ENCODE measurements at regions not wholly inside any gene's neighbourhood (a gene's known extent, or its start where the extent isn't known, plus 50 kb on each side); places are given as distances from the start of the nearest gene placed in this dataset.

- H3K18ac ChIP-seq (ENCODE audit: insufficient read length, low read depth, low read length), result no peak overlapping the region
- H3K56ac ChIP-seq (ENCODE audit: insufficient read length, low read depth, low read length), result no peak overlapping the region
- no peaks in the 10 kb centered on the region for H3K4me1 Mint-ChIP-seq
- H2BK15ac ChIP-seq (ENCODE audit: low read depth, low read length), result no peak overlapping the region
- H2BK120ac ChIP-seq (ENCODE audit: low read depth, low read length, poor library complexity, severe bottlenecking), result no peak overlapping the region
- H4K8ac ChIP-seq (replicated peaks; ENCODE audit: insufficient read length, low read depth, low read length), result no peak overlapping the region
- H4K20me1 ChIP-seq (ENCODE audit: control insufficient read depth, insufficient read depth, insufficient read length), result no peaks in the 10 kb centered on the region
- H3K9ac ChIP-seq (ENCODE audit: extremely low read depth, insufficient read length, low read length), result no peak overlapping the region
- H3K4me3 Mint-ChIP-seq, result no peak overlapping the region
- no peaks in the 10 kb centered on the region for H3K9me3 ChIP-seq (ENCODE audit: control insufficient read depth, low read depth, low read length)
- no peak overlapping the region for H3K14ac ChIP-seq (ENCODE audit: insufficient read depth, low read length)
- H3K23me2 ChIP-seq (ENCODE audit: insufficient read length, low read depth, low read length, poor library complexity, severe bottlenecking), result no peaks in the 10 kb centered on the region
- peaks cover 6% of the 10 kb centered on the region in 2 experiments; a peak in 4 of 5 replicates for H3K9me3 Mint-ChIP-seq
- H2AK5ac ChIP-seq (ENCODE audit: insufficient read length, low read length), result no peak overlapping the region
- H3K36me3 Mint-ChIP-seq (ENCODE audit: insufficient read depth in 1 of 3, low read depth in 3 of 3), result peaks cover 4 to 7% (median 6%) of the 10 kb centered on the region in 3 experiments; a peak in 5 of 7 replicates
- no peak overlapping the region for H3K27ac Mint-ChIP-seq
- no peaks in the 10 kb centered on the region for H3K79me2 ChIP-seq (ENCODE audit: insufficient read depth, low read length)
- H3K27me3 ChIP-seq (ENCODE audit: insufficient read depth, low read length), result no peaks in the 10 kb centered on the region
- DNase-seq, result no peak
- TF ChIP-seq CTCF (conservative IDR thresholded peaks at IDR 0.05), result no peak
- H2AFZ ChIP-seq (ENCODE audit: low read length), result no peak overlapping the region
- H3K4me2 ChIP-seq (ENCODE audit: insufficient read depth, insufficient read length, low read length), result no peak overlapping the region
- H3K23ac ChIP-seq (ENCODE audit: insufficient read length, low read depth, low read length), result no peak overlapping the region
- no peak overlapping the region for H3K27ac ChIP-seq (ENCODE audit: insufficient read length, low read depth, low read length)
- no peak overlapping the region for H3T11ph ChIP-seq (ENCODE audit: low read length)
- H2BK5ac ChIP-seq (ENCODE audit: insufficient read length, low read length), result no peak overlapping the region
- H4K91ac ChIP-seq (ENCODE audit: insufficient read length, low read depth, low read length), result no peak overlapping the region
- no peak overlapping the region for H3K4ac ChIP-seq (ENCODE audit: low read depth, low read length)
- H4K5ac ChIP-seq (ENCODE audit: insufficient read length, low read depth, low read length), result no peak overlapping the region
- WGBS (ENCODE audit: extremely low coverage, insufficient read length, low lambda C conversion rate), result no CpG with 5 or more reads among the region's 3 CpGs
- no peak overlapping the region for H2BK20ac ChIP-seq (ENCODE audit: low read depth, low read length, poor library complexity, severe bottlenecking)
- H3K27me3 Mint-ChIP-seq (ENCODE audit: low read depth), result no peaks in the 10 kb centered on the region
- H2BK12ac ChIP-seq (ENCODE audit: insufficient read length, low read depth, low read length), result no peak overlapping the region
- H3K4me1 ChIP-seq (ENCODE audit: insufficient read depth, low read length), result no peaks in the 10 kb centered on the region
- no peaks in the 10 kb centered on the region for H3K79me1 ChIP-seq (ENCODE audit: insufficient read depth, low read depth, low read length, poor library complexity, severe bottlenecking)
Observed at GRCh38 chr10:33758299-33758698, 423.8 kb upstream of the NRP1 start.

Measured in H9 (cell line).